Liver (tissue), 3 donors: ENCODE measurements at regions not wholly inside any gene's neighbourhood (a gene's known extent, or its start where the extent isn't known, plus 50 kb on each side); places are given as distances from the start of the nearest gene placed in this dataset.

Source experiments
- ATF3 ChIP-seq: IDR thresholded peaks from 2 replicates; pipeline ENCODE4 v1.6.1; 2016; ENCODE audit warnings: antibody characterized with exemption
- CTCF ChIP-seq: fragments of 150-350 bp; IDR thresholded peaks from 2 replicates; pipeline ENCODE4 v1.5.1; 2017; ENCODE audit warnings: improper control_type of control experiment, low read depth, low read length; ENCODE audit not compliant: missing input control
- EGR1 ChIP-seq, 2 donors: IDR thresholded peaks; 2 replicates each; pipeline ENCODE4 v1.6.1; 2016 to 2018; ENCODE audit warnings: antibody characterized with exemption in 2 of 2, low read depth in 2 of 2
- GABPA ChIP-seq, 2 donors: IDR thresholded peaks in 1 of 2; conservative IDR thresholded peaks in 1 of 2; 2 replicates each; pipeline ENCODE4 v1.6.1; 2016; ENCODE audit warnings: antibody characterized with exemption in 2 of 2, mild to moderate bottlenecking in 1 of 2, moderate library complexity in 1 of 2
- JUND ChIP-seq, 2 donors: IDR thresholded peaks; 2 replicates each; pipeline ENCODE4 v1.6.1; 2016; ENCODE audit warnings: antibody characterized with exemption in 2 of 2
- MAX ChIP-seq: IDR thresholded peaks from 2 replicates; pipeline ENCODE4 v1.6.1; 2016; ENCODE audit warnings: antibody characterized with exemption
- RAD21 ChIP-seq, 2 donors: IDR thresholded peaks; 2 replicates each; pipeline ENCODE4 v1.6.1; 2016; ENCODE audit warnings: antibody characterized with exemption in 2 of 2, mild to moderate bottlenecking in 2 of 2
- REST ChIP-seq: IDR thresholded peaks from 2 replicates; pipeline ENCODE4 v1.6.1; 2016; ENCODE audit warnings: antibody characterized with exemption, mild to moderate bottlenecking
- SP1 ChIP-seq: IDR thresholded peaks from 2 replicates; pipeline ENCODE4 v1.6.1; 2018; ENCODE audit warnings: antibody characterized with exemption, mild to moderate bottlenecking
- TAF1 ChIP-seq: conservative IDR thresholded peaks from 2 replicates; pipeline ENCODE4 v1.6.1; 2016; ENCODE audit warnings: antibody characterized with exemption, mild to moderate bottlenecking
- YY1 ChIP-seq: IDR thresholded peaks from 2 replicates; pipeline ENCODE4 v1.6.1; 2016; ENCODE audit warnings: antibody characterized with exemption, mild to moderate bottlenecking
- ZBTB33 ChIP-seq: IDR thresholded peaks from 2 replicates; pipeline ENCODE4 v1.6.1; 2016; ENCODE audit warnings: antibody characterized with exemption
- donor health status: healthy.
- donor health status: healthy.

GRCh38 chr2:133952420-133952819 lies 301.5 kb upstream of the MGAT5 start:
- no peak for TF ChIP-seq TAF1
- TF ChIP-seq CTCF = no peak
- no peak for TF ChIP-seq ZBTB33
- TF ChIP-seq ATF3 = no peak
- TF ChIP-seq REST = no peak
- no peak for TF ChIP-seq MAX
- TF ChIP-seq SP1 = no peak
- no peak for TF ChIP-seq YY1
- no peak for TF ChIP-seq GABPA (IDR thresholded peaks at IDR 0.05 in 1 of 2, conservative IDR thresholded peaks at IDR 0.05 in 1 of 2)
- TF ChIP-seq EGR1 (IDR thresholded peaks at IDR 0.05; ENCODE audit: low read depth in 2 of 2) = no peak
- no peak for TF ChIP-seq RAD21 (IDR thresholded peaks at IDR 0.05)
- no peak for TF ChIP-seq JUND (IDR thresholded peaks at IDR 0.05)
